ENCODE measurements at regions not wholly inside any gene's neighbourhood (a gene's known extent, or its start where the extent isn't known, plus 50 kb on each side); places are given as distances from the start of the nearest gene placed in this dataset.

- TF ChIP-seq POLR2A (IDR thresholded peaks at IDR 0.05; ENCODE audit: low read depth, low read length) = no peak
- no peak for TF ChIP-seq TAF1 (IDR thresholded peaks at IDR 0.05; ENCODE audit: borderline replicate concordance, low read depth, low read length)
Observed at GRCh38 chr3:181613191-181613590, 98.5 kb upstream of the SOX2 start.
